ENCODE measurements at regions not wholly inside any gene's neighbourhood (a gene's known extent, or its start where the extent isn't known, plus 50 kb on each side); places are given as distances from the start of the nearest gene placed in this dataset.

DNA sequence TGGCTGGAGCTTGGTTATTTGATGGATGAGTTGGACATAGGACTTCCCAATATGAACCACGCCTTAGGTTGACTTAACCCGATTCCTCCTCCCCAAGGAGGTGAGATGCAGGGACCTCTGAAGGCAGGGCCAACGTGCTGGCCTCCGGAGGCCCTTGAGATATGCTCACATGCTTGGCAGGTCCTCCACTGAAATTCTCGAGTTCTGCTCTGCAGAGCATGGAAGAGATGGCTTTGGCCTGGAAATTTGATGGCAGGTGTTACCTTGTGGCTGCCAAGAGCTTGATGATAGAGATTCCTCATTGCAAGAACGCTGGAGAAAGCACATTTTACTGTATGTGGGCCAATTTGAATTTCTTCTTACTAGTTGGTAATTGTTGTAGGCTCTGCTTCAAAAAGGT, 117.4 kb upstream of the LIMCH1 start:
- Histone ChIP-seq H3K14ac (replicated peaks; ENCODE audit: low read depth, low read length) (no peak overlapping the region), H2BK5ac (ENCODE audit: low read depth, low read length, poor library complexity, severe bottlenecking) (no peak overlapping the region), H2AFZ (replicated peaks; ENCODE audit: low read length, poor library complexity) (no peak overlapping the region), H4K91ac (ENCODE audit: insufficient read depth, low read depth, low read length) (no peak overlapping the region), H3K4me2 (ENCODE audit: low read depth, low read length) (no peak overlapping the region), H2AK9ac (replicated peaks; ENCODE audit: low read depth, low read length, poor library complexity) (no peak overlapping the region), H3K56ac (ENCODE audit: extremely low read depth, insufficient read depth, low read length) (no peak overlapping the region), H4K20me1 (ENCODE audit: insufficient read depth, low read length) (no peaks in the 10 kb centered on the region), H4K5ac (ENCODE audit: low read depth, low read length) (no peak overlapping the region), H3K79me1 (ENCODE audit: low read depth in 1 of 2, low read length in 2 of 2) (no peaks in the 10 kb centered on the region), H3K27ac (ENCODE audit: insufficient read depth, low read length) (no peak overlapping the region), H3K36me3 (ENCODE audit: control insufficient read depth, insufficient read depth, low read length) (no peaks in the 10 kb centered on the region), H3K4me1 (ENCODE audit: control insufficient read depth, insufficient read depth, low read length) (no peaks in the 10 kb centered on the region), H3K4me3 (ENCODE audit: insufficient read depth, low read depth, low read length) (no peak overlapping the region), H3K27me3 (ENCODE audit: control insufficient read depth, insufficient read depth, low read length) (no peaks in the 10 kb centered on the region), H3K18ac (ENCODE audit: low read depth, low read length) (no peak overlapping the region), H2BK120ac (ENCODE audit: low read depth, low read length) (no peak overlapping the region), H2AK5ac (ENCODE audit: low read depth, low read length) (no peak overlapping the region), H3K9me3 (ENCODE audit: control insufficient read depth, insufficient read depth, low read length) (no peaks in the 10 kb centered on the region), H3K9me1 (ENCODE audit: insufficient read depth, low read length) (no peaks in the 10 kb centered on the region), H2BK15ac (ENCODE audit: low read depth, low read length) (no peak overlapping the region), H4K8ac (ENCODE audit: low read depth in 2 of 2, low read length in 2 of 2) (no peak overlapping the region), H3K4ac (ENCODE audit: low read depth, low read length) (no peak overlapping the region), H2BK20ac (ENCODE audit: low read depth, low read length) (no peak overlapping the region), H3K23ac (ENCODE audit: low read depth, low read length) (no peak overlapping the region), H3K9ac (ENCODE audit: low read depth, low read length) (no peak overlapping the region)
- ATAC-seq (ENCODE audit: low read depth) = no peak
- ChIA-PET POLR2A (ENCODE audit: unreplicated experiment) (no interaction called here), CTCF (no interaction called here)
- no peak for TF ChIP-seq RFX5 (IDR thresholded peaks at IDR 0.05; ENCODE audit: low read depth, low read length)
- TF ChIP-seq NFE2L2 (IDR thresholded peaks at IDR 0.05; ENCODE audit: low read depth, low read length) = no peak
- no peak for TF ChIP-seq CHD1 (IDR thresholded peaks at IDR 0.05; ENCODE audit: low read depth, low read length)
- no peak for TF ChIP-seq MAZ (IDR thresholded peaks at IDR 0.05; ENCODE audit: borderline replicate concordance, low read depth, low read length)
- TF ChIP-seq SMC3 (IDR thresholded peaks at IDR 0.05; ENCODE audit: low read depth, low read length) = no peak
- TF ChIP-seq BHLHE40 (IDR thresholded peaks at IDR 0.05; ENCODE audit: low read depth, low read length) = no peak
- no peak for TF ChIP-seq MXI1 (IDR thresholded peaks at IDR 0.05; ENCODE audit: borderline replicate concordance, low read depth, low read length)
- TF ChIP-seq, protein P1, sequence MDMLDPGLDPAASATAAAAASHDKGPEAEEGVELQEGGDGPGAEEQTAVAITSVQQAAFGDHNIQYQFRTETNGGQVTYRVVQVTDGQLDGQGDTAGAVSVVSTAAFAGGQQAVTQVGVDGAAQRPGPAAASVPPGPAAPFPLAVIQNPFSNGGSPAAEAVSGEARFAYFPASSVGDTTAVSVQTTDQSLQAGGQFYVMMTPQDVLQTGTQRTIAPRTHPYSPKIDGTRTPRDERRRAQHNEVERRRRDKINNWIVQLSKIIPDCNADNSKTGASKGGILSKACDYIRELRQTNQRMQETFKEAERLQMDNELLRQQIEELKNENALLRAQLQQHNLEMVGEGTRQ (IDR thresholded peaks at IDR 0.05; ENCODE audit: low read depth, low read length) = no peak
- TF ChIP-seq CEBPB (IDR thresholded peaks at IDR 0.05; ENCODE audit: low read depth, low read length) = no peak
- TF ChIP-seq POLR2A (IDR thresholded peaks at IDR 0.05; ENCODE audit: low read depth, low read length) = no peak
- no peak for TF ChIP-seq CTCF (conservative IDR thresholded peaks at IDR 0.05; ENCODE audit: low read depth, low read length)
- in situ Hi-C loops (cut with MboI; ENCODE audit: low sequenced_read_pairs) (no loop called here), intact Hi-C loops (cut with micrococcal nuclease) (no loop called here), dilution Hi-C loops (cut with HindIII; ENCODE audit: low sequenced_read_pairs, unreplicated experiment) (no loop called here)
- WGBS, 2 experiments (ENCODE audit: extremely low coverage in 2 of 2, insufficient read length in 1 of 2) = 17% methylated on average over 1 of the region's 6 CpGs; no CpG with 5 or more reads in 1 of the 2 experiments
- no peak for DNase-seq
- no TSS peak for BruUV-seq (replicated peaks)

Data from IMR-90 (cell line).